Lung (tissue), 11 donors: ENCODE measurements at regions not wholly inside any gene's neighbourhood (a gene's known extent, or its start where the extent isn't known, plus 50 kb on each side); places are given as distances from the start of the nearest gene placed in this dataset.

Source experiments
- ATAC-seq: fragments of 200-7000 bp; cut with Tn5 transposase; one replicate; pipeline ENCODE4 v1.9.1; 2020; ENCODE audit warnings: moderate number of reproducible peaks; ENCODE audit not compliant: insufficient read depth, low FRiP score
- DNase-seq, 3 donors: peaks; one replicate each; pipeline ENCODE4 v3.0.0-alpha.2; 2013 to 2017
- H3K27ac ChIP-seq, 2 donors: one replicate each; pipeline ENCODE4 v1.5.1; 2013; ENCODE audit warnings: mild to moderate bottlenecking in 2 of 2, moderate library complexity in 2 of 2, control low read depth in 1 of 2, inconsistent platforms in 1 of 2, low read depth in 1 of 2, low read length in 1 of 2
- H3K27me3 ChIP-seq, 3 donors: one replicate each; pipeline ENCODE4 v1.5.1; 2013; ENCODE audit warnings: low read length in 2 of 3; ENCODE audit not compliant: control insufficient read depth in 3 of 3, insufficient read depth in 3 of 3
- H3K36me3 ChIP-seq, 4 donors: one replicate each; pipeline ENCODE4 v1.5.1; 2013; ENCODE audit warnings: low read length in 4 of 4, mild to moderate bottlenecking in 1 of 4, moderate library complexity in 1 of 4; ENCODE audit not compliant: control insufficient read depth in 4 of 4, insufficient read depth in 4 of 4
- H3K4me1 ChIP-seq, 5 donors: one replicate each; pipeline ENCODE4 v1.5.1; 2013; ENCODE audit warnings: low read length in 5 of 5, mild to moderate bottlenecking in 2 of 5, moderate library complexity in 1 of 5; ENCODE audit not compliant: control insufficient read depth in 5 of 5, insufficient read depth in 5 of 5
- H3K4me3 ChIP-seq: one replicate; pipeline ENCODE4 v1.5.1; 2013; ENCODE audit warnings: mild to moderate bottlenecking, control low read depth, moderate library complexity
- H3K9ac ChIP-seq, 2 donors: one replicate each; pipeline ENCODE4 v1.5.1; 2013; ENCODE audit warnings: low read length in 2 of 2, control low read depth in 1 of 2; ENCODE audit not compliant: insufficient read depth in 1 of 2
- H3K9me3 ChIP-seq, 4 donors: one replicate each; pipeline ENCODE4 v1.5.1; 2013; ENCODE audit warnings: low read length in 3 of 4, mild to moderate bottlenecking in 1 of 4, moderate library complexity in 1 of 4; ENCODE audit not compliant: control insufficient read depth in 4 of 4, insufficient read depth in 3 of 4
- CTCF ChIP-seq: IDR thresholded peaks from 2 replicates; pipeline ENCODE4 v1.5.1; 2012; ENCODE audit warnings: mild to moderate bottlenecking; ENCODE audit errors: control extremely low read depth, extremely low read depth
- WGBS, 2 donors: extraction: QIAGEN DNeasy Blood & Tissue Kit; methylation state at CpG; one replicate each; pipeline ENCODE4 v1.1.7; 2013; 5-methylcytosine and 5-hydroxymethylcytosine counted together
- donor health status: control.
- donor health status: control.
- donor health status: Bipolar disorder and iron deficiency.
- donor health status: healthy.
- donor health status: DM: yes; HTN: yes; CAD: no.

- ATAC-seq (no peak), DNase-seq (no peak)
- no peak overlapping the region for H3K9ac ChIP-seq
- no peaks in the 10 kb centered on the region for H3K36me3 ChIP-seq
- no peak for TF ChIP-seq CTCF
- 80 to 82% methylated on average over 4 of the region's 4 CpGs for WGBS, 2 donors
- H3K27ac ChIP-seq, result no peak overlapping the region
- H3K4me1 ChIP-seq, result no peaks in the 10 kb centered on the region
- no peak overlapping the region for H3K4me3 ChIP-seq
- H3K27me3 ChIP-seq, result no peaks in the 10 kb centered on the region
- H3K9me3 ChIP-seq, result peaks cover 0 to 5% (median 0%) of the 10 kb centered on the region in 4 donors
Measured at GRCh38 chr6:77072694-77073409, 390.4 kb downstream of the HTR1B start.

GRCh38 chr6:77063494-77063893, 399.8 kb downstream of the HTR1B start:
- H3K9ac ChIP-seq, result no peak overlapping the region

GRCh38 chr6:77055711-77056110, 407.6 kb downstream of the HTR1B start:
- Histone ChIP-seq H3K27ac (no peak overlapping the region), H3K9ac (no peak overlapping the region), H3K4me1 (no peaks in the 10 kb centered on the region), H3K9me3 (no peaks in the 10 kb centered on the region), H3K27me3 (no peaks in the 10 kb centered on the region), H3K36me3 (no peaks in the 10 kb centered on the region), H3K4me3 (no peak overlapping the region)
- TF ChIP-seq CTCF, result no peak
- 85 to 88% methylated on average over 4 of the region's 4 CpGs for WGBS, 2 donors
- DNase-seq (no peak), ATAC-seq (no peak)

More at GRCh38 chr6:77063494-77063893, 399.8 kb downstream of the HTR1B start:
- H3K36me3 ChIP-seq, result no peaks in the 10 kb centered on the region
- TF ChIP-seq CTCF, result no peak
- no peaks in the 10 kb centered on the region for H3K9me3 ChIP-seq
- H3K4me1 ChIP-seq, result no peaks in the 10 kb centered on the region
- no peak overlapping the region for H3K4me3 ChIP-seq
- WGBS, 2 donors, result 89 to 96% methylated on average over 4 of the region's 4 CpGs
- H3K27me3 ChIP-seq, result no peaks in the 10 kb centered on the region
- ATAC-seq (no peak), DNase-seq (no peak)
- H3K27ac ChIP-seq, result no peak overlapping the region
